Panc1 (cell line): ENCODE measurements at regions not wholly inside any gene's neighbourhood (a gene's known extent, or its start where the extent isn't known, plus 50 kb on each side); places are given as distances from the start of the nearest gene placed in this dataset.

Experiments
- ATAC-seq: fragments of 200-7000 bp; cut with Tn5 transposase; 2 replicates; pipeline ENCODE4 v1.9.1; 2020; ENCODE audit warnings: mild to moderate bottlenecking, moderate library complexity
- BruUV-seq: library from RNA; stranded (reverse); fragments of 400-500 nt; replicated peaks from 2 replicates; lab custom pipeline; 2021; lab: Mats Ljungman, UMichigan
- CTCF ChIA-PET: fragments of 300-600 bp; sonication (Branson Sonifier 250); formaldehyde crosslinking; loops from one replicate; lab custom pipeline; 2022; ENCODE audit warnings: antibody characterized with exemption; lab: Charles Lee
- POLR2A ChIA-PET: fragments of 300-600 bp; sonication (Branson Sonifier 250); formaldehyde crosslinking; loops from one replicate; lab custom pipeline; 2022; ENCODE audit warnings: antibody characterized with exemption; lab: Charles Lee
- DNase-seq: peaks from one replicate; pipeline ENCODE4 v3.0.0-alpha.2; 2010; ENCODE audit warnings: low read depth, low spot score
- H3K27ac ChIP-seq: 2 replicates; pipeline ENCODE4 v1.5.1; 2011; ENCODE audit warnings: mild to moderate bottlenecking, low read length, inconsistent platforms
- H3K27me3 ChIP-seq: fragments of 200-500 bp; sonication (Bioruptor generic); 2 replicates; pipeline ENCODE4 v1.6.0; 2014; ENCODE audit warnings: low read length, inconsistent platforms; ENCODE audit not compliant: control insufficient read depth, insufficient read depth
- H3K36me3 ChIP-seq: fragments of 200-500 bp; sonication (Bioruptor generic); 2 replicates; pipeline ENCODE4 v1.5.1; 2014; ENCODE audit warnings: inconsistent platforms, mild to moderate bottlenecking, low read length, moderate library complexity; ENCODE audit not compliant: control insufficient read depth, insufficient read depth
- H3K4me1 ChIP-seq: 2 replicates; pipeline ENCODE4 v1.5.1; 2011; ENCODE audit warnings: inconsistent platforms, mild to moderate bottlenecking, low read length, moderate library complexity; ENCODE audit not compliant: control insufficient read depth, insufficient read depth
- H3K4me3 ChIP-seq, 2 experiments: 2 replicates each; pipeline ENCODE4 v1.5.1; 2011 to 2012; ENCODE audit warnings: low read depth in 2 of 2, low read length in 2 of 2, mild to moderate bottlenecking in 2 of 2, inconsistent platforms in 1 of 2, moderate library complexity in 1 of 2
- H3K9me3 ChIP-seq: fragments of 200-500 bp; sonication (Bioruptor generic); 2 replicates; pipeline ENCODE4 v1.5.1; 2014; ENCODE audit warnings: low read depth, mild to moderate bottlenecking, inconsistent platforms, low read length, moderate library complexity; ENCODE audit not compliant: control insufficient read depth, insufficient read depth
- CTCF ChIP-seq: fragments of 450-650 bp; IDR thresholded peaks from 2 replicates; pipeline ENCODE4 v1.5.1; 2017; ENCODE audit warnings: mild to moderate bottlenecking
- POLR2AphosphoS5 ChIP-seq: IDR thresholded peaks from 2 replicates; pipeline ENCODE4 v1.6.1; 2012; ENCODE audit warnings: mild to moderate bottlenecking, low read depth, low read length, moderate library complexity
- SIN3A ChIP-seq: IDR thresholded peaks from 2 replicates; pipeline ENCODE4 v1.6.1; 2012; ENCODE audit warnings: low read depth, mild to moderate bottlenecking, low read length, moderate library complexity, borderline replicate concordance; ENCODE audit not compliant: insufficient read depth
- TCF7L2 ChIP-seq: IDR thresholded peaks from 2 replicates; pipeline ENCODE4 v1.6.1; 2011; ENCODE audit warnings: mild to moderate bottlenecking, low read depth, low read length, inconsistent platforms
- in situ Hi-C: cut with HindIII; loops from 2 replicates; pipeline ENCODE4 v1.10.0; 2016; ENCODE audit warnings: low sequenced_read_pairs, low pct_unique_long_range_greater_than_20kb
- intact Hi-C: fragments of 100-400 bp; cut with micrococcal nuclease; formaldehyde crosslinking; loops from one replicate; pipeline ENCODE4 v1.10.0; 2022; ENCODE audit not compliant: unreplicated experiment
- TF ChIP-seq, protein P1 (sequence below), 2 experiments: IDR thresholded peaks; 2 replicates each; pipeline ENCODE4 v1.6.1; 2011 to 2012; ENCODE audit warnings: low read depth in 2 of 2, control low read depth in 1 of 2, low read length in 1 of 2, mild to moderate bottlenecking in 1 of 2, moderate library complexity in 1 of 2; ENCODE audit not compliant: insufficient read depth in 1 of 2

DNA sequence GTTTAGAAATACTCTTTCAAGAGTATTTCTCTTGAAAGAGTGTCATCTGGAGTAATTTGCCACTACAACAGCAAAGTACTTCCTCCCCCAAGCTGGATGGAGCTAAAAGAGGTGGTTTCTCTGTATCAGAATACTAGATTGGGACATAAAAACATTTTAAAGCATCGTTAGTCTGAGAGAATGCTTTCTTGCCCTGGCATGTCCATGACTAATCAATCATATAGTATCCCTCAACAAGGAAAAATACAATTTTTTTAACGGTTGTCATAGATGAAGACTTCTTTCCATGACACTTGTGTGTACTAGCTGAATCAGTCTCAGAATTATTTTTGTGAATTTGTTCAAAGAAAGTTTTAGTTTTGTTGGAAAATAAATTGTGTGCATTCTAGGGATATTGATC, 237.9 kb downstream of the NEBL start:
- DNase-seq: no peak
- ChIA-PET CTCF (no interaction called here), POLR2A (no interaction called here)
- Histone ChIP-seq H3K27ac (no peak overlapping the region), H3K4me1 (no peaks in the 10 kb centered on the region), H3K27me3 (no peaks in the 10 kb centered on the region), H3K9me3 (no peaks in the 10 kb centered on the region), H3K4me3 (no peak overlapping the region), H3K36me3 (no peaks in the 10 kb centered on the region)
- TF ChIP-seq CTCF (no peak), POLR2AphosphoS5 (no peak), TCF7L2 (no peak), SIN3A (no peak)
- TF ChIP-seq, protein P1, sequence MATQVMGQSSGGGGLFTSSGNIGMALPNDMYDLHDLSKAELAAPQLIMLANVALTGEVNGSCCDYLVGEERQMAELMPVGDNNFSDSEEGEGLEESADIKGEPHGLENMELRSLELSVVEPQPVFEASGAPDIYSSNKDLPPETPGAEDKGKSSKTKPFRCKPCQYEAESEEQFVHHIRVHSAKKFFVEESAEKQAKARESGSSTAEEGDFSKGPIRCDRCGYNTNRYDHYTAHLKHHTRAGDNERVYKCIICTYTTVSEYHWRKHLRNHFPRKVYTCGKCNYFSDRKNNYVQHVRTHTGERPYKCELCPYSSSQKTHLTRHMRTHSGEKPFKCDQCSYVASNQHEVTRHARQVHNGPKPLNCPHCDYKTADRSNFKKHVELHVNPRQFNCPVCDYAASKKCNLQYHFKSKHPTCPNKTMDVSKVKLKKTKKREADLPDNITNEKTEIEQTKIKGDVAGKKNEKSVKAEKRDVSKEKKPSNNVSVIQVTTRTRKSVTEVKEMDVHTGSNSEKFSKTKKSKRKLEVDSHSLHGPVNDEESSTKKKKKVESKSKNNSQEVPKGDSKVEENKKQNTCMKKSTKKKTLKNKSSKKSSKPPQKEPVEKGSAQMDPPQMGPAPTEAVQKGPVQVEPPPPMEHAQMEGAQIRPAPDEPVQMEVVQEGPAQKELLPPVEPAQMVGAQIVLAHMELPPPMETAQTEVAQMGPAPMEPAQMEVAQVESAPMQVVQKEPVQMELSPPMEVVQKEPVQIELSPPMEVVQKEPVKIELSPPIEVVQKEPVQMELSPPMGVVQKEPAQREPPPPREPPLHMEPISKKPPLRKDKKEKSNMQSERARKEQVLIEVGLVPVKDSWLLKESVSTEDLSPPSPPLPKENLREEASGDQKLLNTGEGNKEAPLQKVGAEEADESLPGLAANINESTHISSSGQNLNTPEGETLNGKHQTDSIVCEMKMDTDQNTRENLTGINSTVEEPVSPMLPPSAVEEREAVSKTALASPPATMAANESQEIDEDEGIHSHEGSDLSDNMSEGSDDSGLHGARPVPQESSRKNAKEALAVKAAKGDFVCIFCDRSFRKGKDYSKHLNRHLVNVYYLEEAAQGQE (IDR thresholded peaks at IDR 0.05; ENCODE audit: insufficient read depth in 1 of 2, low read depth in 2 of 2, low read length in 1 of 2): no peak
- in situ Hi-C loops: no loop called here
- intact Hi-C loops: no loop called here
- BruUV-seq: no TSS peak
- ATAC-seq: no peak

- Histone ChIP-seq H3K36me3 (no peaks in the 10 kb centered on the region), H3K27me3 (no peaks in the 10 kb centered on the region), H3K27ac (no peak overlapping the region), H3K4me1 (no peaks in the 10 kb centered on the region), H3K9me3 (no peaks in the 10 kb centered on the region), H3K4me3 (no peak overlapping the region)
- intact Hi-C loops (no loop called here), in situ Hi-C loops (no loop called here)
- no TSS peak for BruUV-seq
- no peak for DNase-seq
- ChIA-PET CTCF (no interaction called here), POLR2A (no interaction called here)
- TF ChIP-seq TCF7L2: no peak
- TF ChIP-seq, protein P1 (IDR thresholded peaks at IDR 0.05; ENCODE audit: insufficient read depth in 1 of 2, low read depth in 2 of 2, low read length in 1 of 2): no peak
- no peak for TF ChIP-seq SIN3A
- TF ChIP-seq CTCF: no peak
- no peak for ATAC-seq
Observed at GRCh38 chr10:20658158-20658557, 239.0 kb downstream of the NEBL start.
